Fibroblast of the aortic adventitia (primary cell): ENCODE measurements at regions not wholly inside any gene's neighbourhood (a gene's known extent, or its start where the extent isn't known, plus 50 kb on each side); places are given as distances from the start of the nearest gene placed in this dataset.

Experiments
- DNase-seq: peaks from one replicate; pipeline ENCODE4 v3.0.0-alpha.2; 2010; ENCODE audit warnings: low read depth
- H3K4me3 ChIP-seq: 2 replicates; pipeline ENCODE4 v1.5.1; 2011; ENCODE audit warnings: low read depth, mild to moderate bottlenecking, control low read depth, low read length, moderate library complexity
- CTCF ChIP-seq: IDR thresholded peaks from 2 replicates; pipeline ENCODE4 v1.5.1; 2011; ENCODE audit warnings: mild to moderate bottlenecking, low read length, control low read depth, inconsistent platforms; ENCODE audit not compliant: insufficient read depth

- no peak overlapping the region for H3K4me3 ChIP-seq
- peak; percentile 91 for DNase-seq
- TF ChIP-seq CTCF, result no peak
Observed at GRCh38 chr2:100733391-100734187, 86.3 kb upstream of the NPAS2 start.

GRCh38 chr2:100736121-100736915 lies 83.6 kb upstream of the NPAS2 start:
- no peak overlapping the region for H3K4me3 ChIP-seq
- no peak for DNase-seq
- no peak for TF ChIP-seq CTCF

GRCh38 chr2:100739735-100740432 lies 80.1 kb upstream of the NPAS2 start:
- no peak overlapping the region for H3K4me3 ChIP-seq
- TF ChIP-seq CTCF, result no peak
- no peak for DNase-seq

- no peak for TF ChIP-seq CTCF
- DNase-seq, result no peak
- H3K4me3 ChIP-seq, result no peak overlapping the region
Observed at GRCh38 chr2:100741880-100742276, 78.1 kb upstream of the NPAS2 start.

GRCh38 chr2:100742277-100743254 lies 77.4 kb upstream of the NPAS2 start:
- H3K4me3 ChIP-seq, result peak overlapping the region; percentile 23
- peak; percentile 100 for DNase-seq
- no peak for TF ChIP-seq CTCF

- no peak for TF ChIP-seq CTCF
Observed at GRCh38 chr2:100743741-100744140, 76.2 kb upstream of the NPAS2 start.

More at GRCh38 chr2:100743741-100744140, 76.2 kb upstream of the NPAS2 start:
- no peak for DNase-seq
- no peak overlapping the region for H3K4me3 ChIP-seq
